ENCODE measurements at regions not wholly inside any gene's neighbourhood (a gene's known extent, or its start where the extent isn't known, plus 50 kb on each side); places are given as distances from the start of the nearest gene placed in this dataset.

- FAIRE-seq: no peak
- no peak for ATAC-seq
- no peaks in the 10 kb centered on the region for H3K4me1 ChIP-seq
- no peak overlapping the region for H3K4me3 ChIP-seq
- no peaks in the 10 kb centered on the region for H3K27me3 ChIP-seq
- WGBS, 2 donors: 76 to 79% methylated on average over 13 of the region's 13 CpGs
- intact Hi-C loops (cut with DNase I): no loop called here
- H3K36me3 ChIP-seq: no peaks in the 10 kb centered on the region
- no peaks in the 10 kb centered on the region for H3K9me3 ChIP-seq
- no peak overlapping the region for H3K27ac ChIP-seq
- no peak for DNase-seq
- TF ChIP-seq CTCF (IDR thresholded peaks at IDR 0.05): no peak
These were observed 268.8 kb downstream of the CYP26B1 start for GRCh38 chr2:71878626-71879508.

GRCh38 chr2:71877636-71878035 is 270.0 kb downstream of the CYP26B1 start:
- intact Hi-C loops (cut with DNase I): no loop called here
- Histone ChIP-seq H3K27me3 (no peaks in the 10 kb centered on the region), H3K4me3 (no peak overlapping the region), H3K4me1 (no peaks in the 10 kb centered on the region), H3K9me3 (no peaks in the 10 kb centered on the region), H3K27ac (no peak overlapping the region), H3K36me3 (no peaks in the 10 kb centered on the region)
- FAIRE-seq (no peak), DNase-seq (no peak), ATAC-seq (no peak)
- 89 to 97% methylated on average over 5 of the region's 5 CpGs for WGBS, 2 donors
- no peak for TF ChIP-seq CTCF (IDR thresholded peaks at IDR 0.05)

GRCh38 chr2:71876542-71877451 is 270.9 kb downstream of the CYP26B1 start:
- TF ChIP-seq CTCF (IDR thresholded peaks at IDR 0.05): no peak

GRCh38 chr2:71872466-71873051 is 275.1 kb downstream of the CYP26B1 start:
- Histone ChIP-seq H3K36me3 (no peaks in the 10 kb centered on the region), H3K9me3 (no peaks in the 10 kb centered on the region), H3K27ac (no peak overlapping the region), H3K4me1 (no peaks in the 10 kb centered on the region), H3K27me3 (no peaks in the 10 kb centered on the region), H3K4me3 (no peak overlapping the region)
- no peak for TF ChIP-seq CTCF (IDR thresholded peaks at IDR 0.05)
- FAIRE-seq (no peak), ATAC-seq (no peak), DNase-seq (no peak)
- 76 to 86% methylated on average over 12 of the region's 12 CpGs for WGBS, 2 donors
- intact Hi-C loops (cut with DNase I): no loop called here

More at GRCh38 chr2:71876542-71877451, 270.9 kb downstream of the CYP26B1 start:
- H3K4me3 ChIP-seq: no peak overlapping the region
- FAIRE-seq: no peak
- no peak for DNase-seq
- no peak overlapping the region for H3K27ac ChIP-seq
- WGBS, 2 donors: 86 to 91% methylated on average over 6 of the region's 6 CpGs
- H3K9me3 ChIP-seq: no peaks in the 10 kb centered on the region
- intact Hi-C loops (cut with DNase I): no loop called here
- H3K36me3 ChIP-seq: no peaks in the 10 kb centered on the region
- no peak for ATAC-seq
- H3K27me3 ChIP-seq: no peaks in the 10 kb centered on the region
- H3K4me1 ChIP-seq: no peaks in the 10 kb centered on the region
